KG1 (cell line): ENCODE measurements at regions not wholly inside any gene's neighbourhood (a gene's known extent, or its start where the extent isn't known, plus 50 kb on each side); places are given as distances from the start of the nearest gene placed in this dataset.
A peak's percentile ranks its signal among the peaks of the same experiment; 100 is the strongest.

Source experiments
- DNase-seq: peaks from one replicate; lab custom pipeline; 2025; lab: John Stamatoyannopoulos, UW

GRCh38 chr7:45350896-45351295 is 193.3 kb downstream of the RAMP3 start:
- DNase-seq = no peak

- no peak for DNase-seq
These were observed 200.7 kb downstream of the RAMP3 start for GRCh38 chr7:45358287-45358686.

- DNase-seq = no peak
These were observed 201.7 kb downstream of the RAMP3 start for GRCh38 chr7:45359250-45359649.

GRCh38 chr7:45359776-45360175 is 202.2 kb downstream of the RAMP3 start:
- DNase-seq = no peak

- DNase-seq = no peak
These were observed 206.1 kb downstream of the RAMP3 start for GRCh38 chr7:45363669-45364068.

- DNase-seq = no peak
These were observed 207.8 kb downstream of the RAMP3 start for GRCh38 chr7:45365341-45365740.

- DNase-seq = no peak
These were observed 207.7 kb upstream of the ADCY1 start for GRCh38 chr7:45366475-45366874.

- DNase-seq = no peak
These were observed 207.1 kb upstream of the ADCY1 start for GRCh38 chr7:45367026-45367425.

GRCh38 chr7:45368129-45368807 is 205.9 kb upstream of the ADCY1 start:
- no peak for DNase-seq

- no peak for DNase-seq
These were observed 189.7 kb upstream of the ADCY1 start for GRCh38 chr7:45384499-45384898.

- no peak for DNase-seq
These were observed 186.3 kb upstream of the ADCY1 start for GRCh38 chr7:45387837-45388236.

- DNase-seq = no peak
These were observed 184.9 kb upstream of the ADCY1 start for GRCh38 chr7:45389073-45389872.

GRCh38 chr7:45390180-45390579 is 184.0 kb upstream of the ADCY1 start:
- no peak for DNase-seq

GRCh38 chr7:45390731-45391130 is 183.4 kb upstream of the ADCY1 start:
- no peak for DNase-seq

- no peak for DNase-seq
These were observed 182.3 kb upstream of the ADCY1 start for GRCh38 chr7:45391618-45392451.

- DNase-seq = no peak
These were observed 180.0 kb upstream of the ADCY1 start for GRCh38 chr7:45394117-45394708.

GRCh38 chr7:45399069-45399468 is 175.1 kb upstream of the ADCY1 start:
- no peak for DNase-seq

GRCh38 chr7:45400680-45401079 is 173.5 kb upstream of the ADCY1 start:
- DNase-seq = no peak

GRCh38 chr7:45401155-45401554 is 173.0 kb upstream of the ADCY1 start:
- DNase-seq = no peak

- no peak for DNase-seq
These were observed 172.3 kb upstream of the ADCY1 start for GRCh38 chr7:45401851-45402250.

GRCh38 chr7:45402480-45403218 is 171.5 kb upstream of the ADCY1 start:
- DNase-seq = peak; percentile 2

- no peak for DNase-seq
These were observed 169.5 kb upstream of the ADCY1 start for GRCh38 chr7:45404622-45405021.
